Peyer's patch (tissue), 4 donors: ENCODE measurements at regions not wholly inside any gene's neighbourhood (a gene's known extent, or its start where the extent isn't known, plus 50 kb on each side); places are given as distances from the start of the nearest gene placed in this dataset.

ENCODE experiments used
- POLR2A ChIP-seq, 2 donors: fragments of 450-650 bp; IDR thresholded peaks; one replicate each; pipeline ENCODE4 v1.5.1; 2017; ENCODE audit warnings: antibody characterized with exemption in 2 of 2, mild to moderate bottlenecking in 2 of 2, moderate library complexity in 2 of 2
- TF ChIP-seq, protein P1 (sequence below), 6 experiments: fragments of 450-650 bp in 4 of 6; fragments of 200-600 bp in 2 of 6; sonication (generic) in 1 of 6; IDR thresholded peaks; one replicate each; pipeline ENCODE4 v1.5.1; 2017 to 2019; ENCODE audit warnings: antibody characterized with exemption in 6 of 6, mild to moderate bottlenecking in 3 of 6, moderate library complexity in 1 of 6

- TF ChIP-seq, protein P1, sequence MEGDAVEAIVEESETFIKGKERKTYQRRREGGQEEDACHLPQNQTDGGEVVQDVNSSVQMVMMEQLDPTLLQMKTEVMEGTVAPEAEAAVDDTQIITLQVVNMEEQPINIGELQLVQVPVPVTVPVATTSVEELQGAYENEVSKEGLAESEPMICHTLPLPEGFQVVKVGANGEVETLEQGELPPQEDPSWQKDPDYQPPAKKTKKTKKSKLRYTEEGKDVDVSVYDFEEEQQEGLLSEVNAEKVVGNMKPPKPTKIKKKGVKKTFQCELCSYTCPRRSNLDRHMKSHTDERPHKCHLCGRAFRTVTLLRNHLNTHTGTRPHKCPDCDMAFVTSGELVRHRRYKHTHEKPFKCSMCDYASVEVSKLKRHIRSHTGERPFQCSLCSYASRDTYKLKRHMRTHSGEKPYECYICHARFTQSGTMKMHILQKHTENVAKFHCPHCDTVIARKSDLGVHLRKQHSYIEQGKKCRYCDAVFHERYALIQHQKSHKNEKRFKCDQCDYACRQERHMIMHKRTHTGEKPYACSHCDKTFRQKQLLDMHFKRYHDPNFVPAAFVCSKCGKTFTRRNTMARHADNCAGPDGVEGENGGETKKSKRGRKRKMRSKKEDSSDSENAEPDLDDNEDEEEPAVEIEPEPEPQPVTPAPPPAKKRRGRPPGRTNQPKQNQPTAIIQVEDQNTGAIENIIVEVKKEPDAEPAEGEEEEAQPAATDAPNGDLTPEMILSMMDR (IDR thresholded peaks at IDR 0.05): no peak
- TF ChIP-seq POLR2A (IDR thresholded peaks at IDR 0.05): no peak
Observed at GRCh38 chr18:34397286-34397896, 172.7 kb upstream of the NOL4 start.
